ENCODE measurements at regions not wholly inside any gene's neighbourhood (a gene's known extent, or its start where the extent isn't known, plus 50 kb on each side); places are given as distances from the start of the nearest gene placed in this dataset.

- H3K36me3 ChIP-seq (ENCODE audit: insufficient read depth) = no peaks in the 10 kb centered on the region
- H3K27ac Mint-ChIP-seq = no peak overlapping the region
- DNase-seq (ENCODE audit: low spot score) = peak; percentile 57
Observed at GRCh38 chr14:101404426-101405170, 156.7 kb upstream of the DIO3 start.

More at GRCh38 chr14:101404426-101405170, 156.7 kb upstream of the DIO3 start:
- H3K27ac ChIP-seq (ENCODE audit: low read depth) = no peak overlapping the region
- H3K79me2 ChIP-seq (replicated peaks; ENCODE audit: insufficient read depth) = no peaks in the 10 kb centered on the region
- TF ChIP-seq, protein P1, sequence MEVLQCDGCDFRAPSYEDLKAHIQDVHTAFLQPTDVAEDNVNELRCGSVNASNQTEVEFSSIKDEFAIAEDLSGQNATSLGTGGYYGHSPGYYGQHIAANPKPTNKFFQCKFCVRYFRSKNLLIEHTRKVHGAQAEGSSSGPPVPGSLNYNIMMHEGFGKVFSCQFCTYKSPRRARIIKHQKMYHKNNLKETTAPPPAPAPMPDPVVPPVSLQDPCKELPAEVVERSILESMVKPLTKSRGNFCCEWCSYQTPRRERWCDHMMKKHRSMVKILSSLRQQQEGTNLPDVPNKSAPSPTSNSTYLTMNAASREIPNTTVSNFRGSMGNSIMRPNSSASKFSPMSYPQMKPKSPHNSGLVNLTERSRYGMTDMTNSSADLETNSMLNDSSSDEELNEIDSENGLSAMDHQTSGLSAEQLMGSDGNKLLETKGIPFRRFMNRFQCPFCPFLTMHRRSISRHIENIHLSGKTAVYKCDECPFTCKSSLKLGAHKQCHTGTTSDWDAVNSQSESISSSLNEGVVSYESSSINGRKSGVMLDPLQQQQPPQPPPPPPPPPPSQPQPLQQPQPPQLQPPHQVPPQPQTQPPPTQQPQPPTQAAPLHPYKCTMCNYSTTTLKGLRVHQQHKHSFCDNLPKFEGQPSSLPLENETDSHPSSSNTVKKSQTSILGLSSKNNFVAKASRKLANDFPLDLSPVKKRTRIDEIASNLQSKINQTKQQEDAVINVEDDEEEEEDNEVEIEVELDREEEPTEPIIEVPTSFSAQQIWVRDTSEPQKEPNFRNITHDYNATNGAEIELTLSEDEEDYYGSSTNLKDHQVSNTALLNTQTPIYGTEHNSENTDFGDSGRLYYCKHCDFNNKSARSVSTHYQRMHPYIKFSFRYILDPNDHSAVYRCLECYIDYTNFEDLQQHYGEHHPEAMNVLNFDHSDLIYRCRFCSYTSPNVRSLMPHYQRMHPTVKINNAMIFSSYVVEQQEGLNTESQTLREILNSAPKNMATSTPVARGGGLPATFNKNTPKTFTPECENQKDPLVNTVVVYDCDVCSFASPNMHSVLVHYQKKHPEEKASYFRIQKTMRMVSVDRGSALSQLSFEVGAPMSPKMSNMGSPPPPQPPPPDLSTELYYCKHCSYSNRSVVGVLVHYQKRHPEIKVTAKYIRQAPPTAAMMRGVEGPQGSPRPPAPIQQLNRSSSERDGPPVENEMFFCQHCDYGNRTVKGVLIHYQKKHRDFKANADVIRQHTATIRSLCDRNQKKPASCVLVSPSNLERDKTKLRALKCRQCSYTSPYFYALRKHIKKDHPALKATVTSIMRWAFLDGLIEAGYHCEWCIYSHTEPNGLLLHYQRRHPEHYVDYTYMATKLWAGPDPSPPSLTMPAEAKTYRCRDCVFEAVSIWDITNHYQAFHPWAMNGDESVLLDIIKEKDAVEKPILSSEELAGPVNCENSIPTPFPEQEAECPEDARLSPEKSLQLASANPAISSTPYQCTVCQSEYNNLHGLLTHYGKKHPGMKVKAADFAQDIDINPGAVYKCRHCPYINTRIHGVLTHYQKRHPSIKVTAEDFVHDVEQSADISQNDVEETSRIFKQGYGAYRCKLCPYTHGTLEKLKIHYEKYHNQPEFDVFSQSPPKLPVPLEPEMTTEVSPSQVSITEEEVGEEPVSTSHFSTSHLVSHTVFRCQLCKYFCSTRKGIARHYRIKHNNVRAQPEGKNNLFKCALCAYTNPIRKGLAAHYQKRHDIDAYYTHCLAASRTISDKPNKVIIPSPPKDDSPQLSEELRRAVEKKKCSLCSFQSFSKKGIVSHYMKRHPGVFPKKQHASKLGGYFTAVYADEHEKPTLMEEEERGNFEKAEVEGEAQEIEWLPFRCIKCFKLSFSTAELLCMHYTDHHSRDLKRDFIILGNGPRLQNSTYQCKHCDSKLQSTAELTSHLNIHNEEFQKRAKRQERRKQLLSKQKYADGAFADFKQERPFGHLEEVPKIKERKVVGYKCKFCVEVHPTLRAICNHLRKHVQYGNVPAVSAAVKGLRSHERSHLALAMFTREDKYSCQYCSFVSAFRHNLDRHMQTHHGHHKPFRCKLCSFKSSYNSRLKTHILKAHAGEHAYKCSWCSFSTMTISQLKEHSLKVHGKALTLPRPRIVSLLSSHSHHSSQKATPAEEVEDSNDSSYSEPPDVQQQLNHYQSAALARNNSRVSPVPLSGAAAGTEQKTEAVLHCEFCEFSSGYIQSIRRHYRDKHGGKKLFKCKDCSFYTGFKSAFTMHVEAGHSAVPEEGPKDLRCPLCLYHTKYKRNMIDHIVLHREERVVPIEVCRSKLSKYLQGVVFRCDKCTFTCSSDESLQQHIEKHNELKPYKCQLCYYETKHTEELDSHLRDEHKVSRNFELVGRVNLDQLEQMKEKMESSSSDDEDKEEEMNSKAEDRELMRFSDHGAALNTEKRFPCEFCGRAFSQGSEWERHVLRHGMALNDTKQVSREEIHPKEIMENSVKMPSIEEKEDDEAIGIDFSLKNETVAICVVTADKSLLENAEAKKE (CRISPR knock-in tag; IDR thresholded peaks at IDR 0.05) = no peak
- TF ChIP-seq CTCF (conservative IDR thresholded peaks at IDR 0.05; ENCODE audit: low read depth in 2 of 2) = peak; percentile 21 to 30; a peak in 3 of 4 replicates
- peak; percentile 87 for ATAC-seq
- Mint-ChIP-seq H3K4me3 (no peak overlapping the region), H3K27me3 (ENCODE audit: insufficient read depth, low read depth, poor library complexity) (peaks cover 12% of the 10 kb centered on the region), H3K4me1 (peaks cover 19% of the 10 kb centered on the region), H3K9me3 (no peaks in the 10 kb centered on the region; the same call in 2 of the 3 replicates), H3K36me3 (ENCODE audit: low read depth) (no peaks in the 10 kb centered on the region; the same call in 2 of the 3 replicates)
- H3K27me3 ChIP-seq (ENCODE audit: insufficient read depth) = no peaks in the 10 kb centered on the region
- H3F3A ChIP-seq (replicated peaks; ENCODE audit: low read depth) = no peaks in the 10 kb centered on the region
- H4K20me1 ChIP-seq (replicated peaks; ENCODE audit: insufficient read depth) = no peaks in the 10 kb centered on the region
- H2AFZ ChIP-seq = no peak overlapping the region; the same call in 1 of the 2 replicates
- H3K9me2 ChIP-seq (ENCODE audit: insufficient read depth) = no peaks in the 10 kb centered on the region
- H3K4me3 ChIP-seq = no peak overlapping the region
- no peak overlapping the region for H3K4me2 ChIP-seq
- H3K4me1 ChIP-seq (ENCODE audit: insufficient read depth) = no peaks in the 10 kb centered on the region
